ENCODE measurements at regions not wholly inside any gene's neighbourhood (a gene's known extent, or its start where the extent isn't known, plus 50 kb on each side); places are given as distances from the start of the nearest gene placed in this dataset.
"Not testable (repeated sequence)": the region's sequence is repeated elsewhere in the genome, so short reads cannot be mapped to it uniquely, and the experiment has no call there.

- no peak for DNase-seq
These were observed 51.2 kb upstream of the THRB start for GRCh38 chr3:24545887-24546286.

GRCh38 chr3:24548278-24548677 lies 53.6 kb upstream of the THRB start:
- DNase-seq = no peak

DNA sequence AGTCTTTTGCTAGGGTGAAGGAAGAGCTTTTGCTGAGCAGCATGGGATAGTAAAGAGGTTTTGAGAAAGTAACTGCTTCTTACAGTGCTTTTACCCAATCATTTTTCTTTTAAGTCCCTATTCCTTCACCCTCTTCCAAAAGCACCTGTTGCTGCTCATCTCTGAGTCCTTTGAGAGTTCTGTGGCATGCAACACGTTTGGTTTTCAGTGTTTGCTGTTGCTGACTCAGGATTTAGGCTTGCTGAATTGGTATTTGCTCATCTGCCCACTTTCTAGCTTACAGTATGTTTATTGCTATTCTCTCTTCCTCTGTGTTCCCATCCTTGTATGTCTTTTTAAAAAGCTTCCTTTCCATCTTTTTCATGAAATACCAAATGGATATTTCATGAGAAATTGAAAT lies 55.9 kb upstream of the THRB start:
- no peak for DNase-seq

- DNase-seq = no peak
These were observed 57.0 kb upstream of the THRB start for GRCh38 chr3:24551626-24552025.

DNA sequence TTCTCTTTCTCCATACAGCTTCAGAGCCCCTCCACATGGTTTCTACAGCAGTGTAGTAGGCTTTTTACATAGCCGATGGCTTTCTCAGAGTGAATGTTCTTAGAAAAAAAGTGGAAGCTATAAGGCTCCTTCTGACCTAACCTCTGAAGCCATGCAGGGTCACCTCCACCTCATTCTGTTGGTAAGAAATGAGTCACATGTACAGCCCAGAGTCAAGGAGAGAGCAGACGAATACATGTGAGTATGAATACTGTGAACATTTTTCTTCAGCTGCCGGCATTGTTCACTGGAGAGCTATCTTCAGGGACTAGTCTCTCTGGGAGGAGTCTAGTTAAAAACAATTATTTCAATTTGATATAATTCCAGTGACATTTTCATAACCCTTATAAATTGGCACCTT lies 68.2 kb upstream of the THRB start:
- DNase-seq = no peak

DNA sequence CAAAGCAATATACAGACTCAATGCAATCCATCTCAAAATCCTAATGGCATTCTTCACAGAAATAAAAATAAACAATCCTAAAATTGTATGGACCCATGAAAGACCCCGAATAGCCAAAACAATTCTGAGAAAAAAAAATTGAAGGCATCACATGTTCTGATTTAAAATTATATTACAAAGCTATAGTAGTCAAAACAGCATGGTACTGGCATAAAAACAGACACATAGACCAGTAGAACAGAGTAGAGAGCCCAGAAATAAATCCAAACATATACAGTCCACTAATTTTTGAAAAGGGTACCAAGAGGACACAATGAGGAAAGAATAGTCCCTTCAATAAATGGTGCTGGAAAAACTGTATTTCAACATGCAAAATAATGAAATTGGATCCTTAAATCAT lies 70.4 kb upstream of the THRB start:
- DNase-seq = no peak

DNA sequence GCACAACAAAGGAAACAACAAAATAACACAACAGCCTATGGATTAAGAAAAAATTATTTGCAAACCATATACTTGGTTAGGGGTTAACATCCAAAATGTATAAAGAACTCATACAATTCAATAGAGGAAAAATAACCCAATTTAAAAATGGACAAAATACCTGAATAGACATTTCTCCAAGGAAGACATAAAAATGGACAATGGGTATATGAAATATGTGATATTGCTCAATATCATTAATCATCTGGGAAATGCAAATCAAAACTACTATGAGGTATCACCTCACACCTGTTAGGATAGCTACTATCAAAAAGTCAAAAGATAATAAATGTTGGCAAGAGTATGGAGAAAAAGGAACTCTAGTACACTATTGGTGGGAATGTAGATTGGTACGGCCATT lies 71.0 kb upstream of the THRB start:
- no peak for DNase-seq

DNA sequence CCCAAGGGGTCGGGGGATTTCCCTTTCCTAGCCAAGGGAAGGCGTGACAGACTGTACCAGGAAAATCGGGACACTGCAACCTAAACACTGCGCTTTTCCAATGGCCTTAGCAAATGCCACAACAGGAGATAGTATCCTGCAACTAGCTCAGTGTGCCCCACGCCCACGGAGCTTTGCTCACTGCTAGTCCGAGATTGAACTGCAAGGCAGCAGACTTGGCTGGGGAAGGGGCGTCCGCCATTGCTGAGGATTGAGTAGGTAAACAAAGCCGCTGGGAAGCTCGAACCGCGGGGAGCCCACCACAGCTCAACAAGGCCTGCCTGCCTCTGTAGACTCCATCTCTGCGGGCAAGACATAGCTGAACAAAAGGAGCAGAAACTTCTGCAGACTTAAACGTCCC lies 72.3 kb upstream of the THRB start:
- DNase-seq = no peak

GRCh38 chr3:24572409-24572808 lies 77.8 kb upstream of the THRB start:
- not testable (repeated sequence) for DNase-seq

GRCh38 chr3:24573576-24573975 lies 78.9 kb upstream of the THRB start:
- DNase-seq = no peak

DNA sequence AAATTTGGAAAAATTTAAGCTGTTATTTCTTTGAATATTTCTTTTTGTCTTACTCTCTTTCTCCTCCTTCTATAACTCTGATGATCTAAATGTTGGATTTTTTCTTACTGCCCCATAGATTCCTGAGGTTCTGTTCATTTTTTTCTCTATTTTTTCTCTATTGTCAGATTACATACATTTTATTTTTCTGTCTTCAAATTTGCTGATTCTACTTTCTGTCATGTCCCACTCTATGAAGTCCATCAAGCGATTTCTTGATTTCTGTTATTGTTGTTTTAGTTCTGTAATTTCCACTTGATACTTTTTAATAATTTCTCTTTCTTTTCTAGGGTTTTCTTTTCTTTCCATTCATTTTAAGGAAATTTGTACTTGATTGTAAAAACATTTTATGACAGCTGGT lies 83.7 kb upstream of the THRB start:
- DNase-seq = no peak

DNA sequence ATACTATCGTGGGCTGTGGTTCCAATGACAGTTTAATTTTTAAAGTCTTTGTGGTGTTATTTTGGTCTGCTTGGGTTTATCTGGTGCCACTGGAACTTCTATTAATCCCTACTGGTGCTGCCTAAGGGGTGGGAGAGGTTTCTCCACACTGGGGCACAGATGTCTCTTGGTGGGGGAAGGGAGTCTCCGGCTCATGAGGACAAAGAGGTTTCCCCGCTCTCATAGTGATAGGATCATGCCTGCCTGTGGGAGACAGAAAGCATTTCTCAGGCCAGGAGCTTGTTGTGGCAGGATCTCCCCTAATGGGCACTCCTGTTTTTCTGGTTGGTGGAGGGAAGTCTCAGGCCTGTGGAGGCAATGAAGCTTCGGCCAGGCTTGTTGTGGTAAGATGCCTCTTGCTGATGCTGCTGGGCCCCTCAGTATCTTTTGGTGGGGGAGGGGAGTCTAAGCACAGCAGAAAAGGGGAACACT lies 84.3 kb upstream of the THRB start:
- no peak for DNase-seq

DNA sequence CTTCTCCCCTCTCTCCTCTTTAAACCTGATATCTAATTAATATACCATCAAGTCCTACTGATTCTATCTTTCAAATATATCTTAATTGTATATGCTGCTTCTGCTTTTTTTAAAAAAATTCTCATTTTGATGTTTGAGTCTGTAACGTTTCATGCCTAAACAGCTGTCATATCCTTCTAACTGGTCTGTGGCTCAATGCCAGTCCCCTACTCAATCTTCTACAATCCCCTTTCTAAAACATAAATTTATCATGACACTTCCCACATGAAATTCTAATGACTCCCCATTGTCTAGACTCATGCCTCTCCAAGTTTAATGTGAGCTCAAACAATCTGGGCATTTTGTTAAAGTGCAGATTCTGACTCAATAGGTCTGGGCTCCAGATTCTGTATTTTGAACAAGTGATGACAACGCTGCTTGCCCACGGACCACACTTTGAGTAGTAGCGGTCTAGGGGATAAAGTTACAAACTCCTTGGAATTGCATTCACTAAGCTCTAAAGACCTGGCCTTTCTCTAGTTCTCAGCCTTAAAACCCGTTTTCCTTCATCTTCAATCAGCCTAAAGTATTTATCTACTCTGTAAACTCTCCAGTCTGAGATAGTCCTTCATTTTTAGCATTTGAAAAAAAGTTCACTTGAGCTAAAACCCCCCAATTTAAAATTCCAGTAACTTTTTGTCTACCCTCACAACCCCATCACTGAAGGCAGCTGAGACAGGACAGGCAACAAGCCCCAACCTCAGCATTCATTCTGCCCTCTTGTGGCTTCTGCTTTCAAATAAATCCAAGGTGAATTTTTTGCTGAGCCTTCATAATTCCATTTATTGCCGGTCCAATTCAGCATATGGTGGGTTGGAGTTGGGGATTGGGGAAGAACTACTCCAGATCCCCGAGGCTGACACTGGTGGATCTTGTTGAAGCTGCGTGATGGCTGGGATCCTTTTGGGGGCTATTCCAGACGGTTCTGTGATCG lies 88.1 kb upstream of the THRB start:
- no peak for DNase-seq

DNA sequence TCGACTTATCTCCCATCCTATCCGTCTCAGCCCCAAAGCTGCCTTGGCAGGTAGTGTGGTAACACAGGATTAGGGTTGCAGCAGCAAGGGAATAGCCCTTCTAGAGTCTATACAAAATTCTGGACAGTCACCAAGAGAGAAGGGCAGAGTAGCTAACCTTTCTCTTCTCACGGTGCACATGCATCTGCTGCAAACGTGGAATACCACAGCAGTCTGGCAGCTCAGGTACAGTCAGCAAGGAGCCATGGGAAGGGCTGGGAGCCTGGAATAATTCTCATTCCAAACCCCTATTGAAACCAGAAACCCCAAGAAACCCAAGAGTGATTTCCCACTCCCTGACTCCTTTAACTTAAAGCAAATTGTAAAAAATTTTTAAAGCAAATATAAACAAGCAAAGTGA lies 92.3 kb upstream of the THRB start:
- no peak for DNase-seq

- no peak for DNase-seq
These were observed 94.2 kb upstream of the THRB start for GRCh38 chr3:24588629-24589512.

- no peak for DNase-seq
These were observed 94.8 kb upstream of the THRB start for GRCh38 chr3:24589513-24589851.

DNA sequence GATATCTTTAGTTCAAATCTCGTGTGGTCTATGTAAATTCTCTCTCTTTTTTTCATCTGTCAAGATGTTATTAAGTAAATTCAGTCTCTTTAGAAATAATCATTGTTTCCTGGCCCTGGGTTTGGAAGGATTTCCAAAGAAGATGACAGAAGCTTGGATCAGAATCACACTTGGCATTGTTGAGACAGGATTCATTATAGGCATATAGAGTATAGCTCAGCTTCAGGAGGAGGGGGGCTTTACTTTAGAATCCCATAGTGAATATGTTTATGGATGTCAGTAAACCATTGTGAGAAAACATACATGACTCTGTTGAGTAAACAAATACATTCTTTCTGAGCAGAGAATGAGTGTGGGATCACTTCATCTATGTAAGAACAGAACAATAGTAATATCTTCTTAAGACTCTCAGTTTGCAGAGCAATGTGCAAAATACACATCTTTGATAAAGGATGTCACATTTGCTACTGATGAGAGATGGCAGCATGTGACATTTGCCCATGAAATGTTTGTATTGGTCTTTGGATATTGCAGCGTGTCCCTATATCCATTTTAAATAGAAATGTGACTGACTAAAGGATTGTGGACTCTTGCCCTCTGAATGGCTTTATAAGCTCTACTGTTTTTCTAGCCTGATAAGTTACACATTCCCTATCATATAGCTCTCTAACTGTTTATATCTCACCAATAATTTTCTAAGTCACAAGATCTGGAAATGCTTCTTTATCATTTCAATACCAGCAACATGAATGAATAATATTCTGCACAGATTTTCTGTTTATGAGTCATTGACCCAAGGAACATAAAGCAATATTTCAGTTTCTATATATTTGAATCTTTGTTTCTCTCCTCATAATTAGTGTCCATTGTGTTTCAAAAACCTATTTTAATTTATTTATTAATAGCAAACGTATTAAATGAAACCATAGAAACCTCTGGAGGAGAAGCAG lies 95.6 kb upstream of the THRB start:
- no peak for DNase-seq

GRCh38 chr3:24591191-24591590 lies 96.5 kb upstream of the THRB start:
- DNase-seq = no peak

GRCh38 chr3:24591661-24592555 lies 97.3 kb upstream of the THRB start:
- no peak for DNase-seq

GRCh38 chr3:24594161-24594560 lies 99.5 kb upstream of the THRB start:
- DNase-seq = no peak

DNA sequence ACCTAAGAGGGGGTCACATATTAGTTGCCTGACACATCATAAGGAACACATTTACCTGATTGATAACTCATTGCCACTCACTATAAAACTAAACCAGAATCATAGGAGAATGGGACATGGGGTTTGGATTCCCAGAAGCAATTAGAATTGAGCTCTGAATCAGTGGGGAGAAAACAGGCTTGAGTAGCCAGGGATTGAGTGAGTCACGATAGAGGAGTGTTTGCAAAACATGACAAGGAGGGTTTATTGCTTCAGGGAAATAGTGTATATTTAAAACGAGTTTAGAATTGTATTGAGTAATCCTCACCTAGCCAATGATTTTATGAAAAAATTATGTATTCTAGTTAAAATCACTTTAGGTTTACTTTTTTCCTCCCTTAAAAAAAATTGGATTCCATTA lies 101.1 kb upstream of the THRB start:
- no peak for DNase-seq
